ENCODE measurements at regions not wholly inside any gene's neighbourhood (a gene's known extent, or its start where the extent isn't known, plus 50 kb on each side); places are given as distances from the start of the nearest gene placed in this dataset.
"Not testable (repeated sequence)": the region's sequence is repeated elsewhere in the genome, so short reads cannot be mapped to it uniquely, and the experiment has no call there.

DNA sequence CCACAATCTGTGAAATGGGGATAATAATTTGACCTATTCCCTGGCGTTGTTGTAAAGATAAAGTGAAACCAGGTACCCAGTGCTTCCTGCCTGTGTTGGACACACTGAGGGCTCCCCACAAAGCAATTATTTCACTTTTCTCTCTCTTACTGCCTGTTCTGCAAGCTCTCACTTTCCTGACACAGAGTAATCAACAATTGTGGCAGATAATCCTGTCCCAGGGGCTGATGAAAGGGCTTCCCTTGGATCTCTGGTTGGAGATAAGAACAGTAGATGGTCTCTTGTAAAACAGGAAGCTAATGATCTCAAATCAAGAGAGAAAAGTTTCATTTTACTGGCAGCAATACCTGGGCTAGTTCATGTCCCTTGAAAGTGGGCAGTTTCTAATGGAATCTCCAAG lies 190.4 kb upstream of the EPHA4 start:
- no peak for DNase-seq (ENCODE audit: low spot score)

GRCh38 chr2:221761260-221761659 lies 189.2 kb upstream of the EPHA4 start:
- no peak for DNase-seq (ENCODE audit: low spot score)

GRCh38 chr2:221758076-221758475 lies 186.0 kb upstream of the EPHA4 start:
- no peak for DNase-seq (ENCODE audit: low spot score)

GRCh38 chr2:221753401-221753800 lies 181.3 kb upstream of the EPHA4 start:
- DNase-seq (ENCODE audit: low spot score) = no peak

DNA sequence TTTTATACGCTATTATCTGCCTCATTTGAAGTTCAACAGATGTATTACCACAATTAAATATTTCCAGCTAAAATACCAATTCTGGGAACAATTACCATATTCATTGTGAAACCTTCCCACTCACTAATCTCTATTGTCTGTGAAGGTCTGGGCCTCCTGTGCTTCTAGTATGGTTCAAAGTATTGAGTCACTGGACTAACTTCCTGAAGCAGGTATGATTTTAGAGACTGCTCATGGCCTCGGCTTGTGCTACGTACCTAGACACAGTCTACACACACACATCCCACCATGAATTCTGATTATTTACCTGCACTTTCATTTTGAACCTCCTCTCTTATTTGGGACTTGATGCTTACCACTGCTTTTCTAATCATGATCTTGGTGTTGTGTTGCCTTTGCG lies 180.7 kb upstream of the EPHA4 start:
- DNase-seq (ENCODE audit: low spot score) = no peak

DNA sequence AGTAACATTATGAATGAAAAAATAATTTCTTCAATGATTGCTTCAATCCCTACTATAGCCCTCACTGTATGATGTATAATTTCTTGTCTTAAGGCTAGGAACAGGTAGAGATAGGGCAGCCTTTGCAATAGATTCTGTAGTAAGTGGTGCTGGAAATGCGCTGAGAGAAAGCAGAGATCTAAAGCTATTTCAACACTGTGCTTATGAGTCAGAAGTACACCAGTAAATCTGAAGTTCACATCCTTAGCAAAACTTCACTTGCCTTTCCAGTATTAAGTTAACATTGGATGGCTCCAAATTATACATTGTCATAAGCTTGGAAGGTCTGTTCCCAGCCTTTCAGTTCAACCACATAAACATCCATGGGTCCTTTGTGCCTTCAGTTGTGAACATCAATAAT lies 178.2 kb upstream of the EPHA4 start:
- no peak for DNase-seq (ENCODE audit: low spot score)

- no peak for DNase-seq (ENCODE audit: low spot score)
Observed at GRCh38 chr2:221747289-221747972, 175.3 kb upstream of the EPHA4 start.

DNA sequence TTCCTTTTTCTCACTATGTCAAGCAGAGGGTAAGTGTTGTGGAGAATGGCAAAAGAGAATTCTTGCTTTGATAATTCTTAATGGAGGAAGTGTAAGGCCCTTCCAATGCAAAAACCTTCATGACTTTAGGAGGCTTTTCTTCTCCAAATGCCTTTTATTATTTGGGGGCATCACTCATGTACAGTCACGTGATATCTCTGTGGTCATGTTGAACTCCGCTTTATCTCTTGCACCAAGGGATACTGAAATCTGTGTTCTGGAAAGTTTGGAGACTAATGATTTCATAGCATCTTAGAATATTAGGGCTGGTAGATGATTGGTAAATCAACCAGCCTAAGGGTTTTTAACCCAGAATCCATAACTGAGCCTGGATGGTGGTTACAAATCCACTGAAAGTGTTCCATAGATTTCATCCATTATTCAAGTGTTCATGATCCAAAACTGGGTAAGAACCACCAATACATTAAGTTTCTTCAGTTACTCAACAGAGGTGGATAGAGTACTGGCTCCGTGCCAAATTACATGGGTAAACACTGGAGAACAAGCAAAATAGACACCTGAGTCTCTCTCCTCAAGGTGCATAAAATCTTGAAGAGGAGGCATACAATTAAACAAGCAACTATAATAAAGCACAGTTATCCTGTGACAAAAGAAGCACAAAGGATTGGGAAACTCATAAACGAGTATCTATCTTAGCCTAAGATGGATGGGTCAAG lies 169.6 kb upstream of the EPHA4 start:
- no peak for DNase-seq (ENCODE audit: low spot score)

DNA sequence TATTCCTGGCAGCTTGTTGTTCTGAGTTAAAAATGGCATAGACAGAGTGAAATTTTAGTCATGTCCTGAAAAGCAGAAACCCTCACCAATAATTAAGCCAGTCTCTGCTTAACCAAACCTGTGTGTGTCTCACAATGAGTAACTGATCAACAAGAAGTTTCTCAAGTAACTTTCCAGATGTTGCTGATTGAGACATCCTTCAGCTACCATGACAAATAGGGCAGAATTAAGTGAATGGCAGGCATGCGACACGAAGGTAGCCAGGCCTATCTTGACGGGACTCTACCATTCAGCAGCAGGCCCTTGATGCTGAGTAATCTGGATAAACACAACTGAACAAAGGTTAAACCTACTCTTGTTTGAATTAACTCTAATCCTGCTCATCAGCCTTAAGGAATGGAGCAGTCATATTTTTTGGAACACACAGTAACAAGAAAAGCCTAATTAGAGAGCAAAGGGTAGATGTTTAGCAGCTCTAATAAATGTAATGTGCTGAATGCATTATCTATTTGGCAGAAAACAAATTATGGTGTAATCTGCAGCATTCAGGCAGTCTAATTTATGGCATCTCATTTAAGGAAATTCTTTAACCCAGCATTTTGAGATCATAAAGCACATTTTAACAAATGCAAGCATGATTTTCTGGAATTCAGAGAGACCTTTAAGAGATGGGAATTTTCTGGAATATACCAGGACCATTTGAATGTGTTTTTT lies 159.5 kb upstream of the EPHA4 start:
- DNase-seq (ENCODE audit: low spot score) = no peak

DNA sequence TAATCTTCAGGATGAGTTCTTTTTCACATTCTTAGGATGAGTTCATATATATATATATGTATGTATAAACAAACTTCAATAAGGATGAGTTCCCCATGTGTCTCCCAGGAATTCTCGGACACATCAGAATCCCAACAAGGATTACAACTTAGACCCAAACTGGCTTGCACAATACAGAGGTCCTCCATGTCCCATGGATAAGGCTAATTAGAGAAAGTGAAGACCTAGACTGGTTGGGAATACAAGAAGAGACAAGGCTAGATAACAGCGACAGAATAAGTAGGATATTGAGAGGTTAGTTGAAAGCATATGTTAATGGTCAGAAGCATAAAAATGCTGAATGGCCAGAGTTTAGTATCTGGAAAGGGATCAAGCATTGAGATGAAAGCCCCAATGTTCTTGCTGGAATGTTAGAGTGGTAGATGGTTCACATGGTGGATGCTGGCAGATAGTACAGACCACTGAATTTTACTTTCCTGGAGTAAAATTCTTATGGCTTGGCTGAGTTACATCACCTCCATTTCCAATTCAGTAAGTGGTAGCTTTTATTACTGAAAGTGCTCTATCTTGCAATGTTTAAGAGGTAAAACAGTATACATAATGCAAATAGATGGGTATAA lies 154.9 kb upstream of the EPHA4 start:
- no peak for DNase-seq (ENCODE audit: low spot score)

DNA sequence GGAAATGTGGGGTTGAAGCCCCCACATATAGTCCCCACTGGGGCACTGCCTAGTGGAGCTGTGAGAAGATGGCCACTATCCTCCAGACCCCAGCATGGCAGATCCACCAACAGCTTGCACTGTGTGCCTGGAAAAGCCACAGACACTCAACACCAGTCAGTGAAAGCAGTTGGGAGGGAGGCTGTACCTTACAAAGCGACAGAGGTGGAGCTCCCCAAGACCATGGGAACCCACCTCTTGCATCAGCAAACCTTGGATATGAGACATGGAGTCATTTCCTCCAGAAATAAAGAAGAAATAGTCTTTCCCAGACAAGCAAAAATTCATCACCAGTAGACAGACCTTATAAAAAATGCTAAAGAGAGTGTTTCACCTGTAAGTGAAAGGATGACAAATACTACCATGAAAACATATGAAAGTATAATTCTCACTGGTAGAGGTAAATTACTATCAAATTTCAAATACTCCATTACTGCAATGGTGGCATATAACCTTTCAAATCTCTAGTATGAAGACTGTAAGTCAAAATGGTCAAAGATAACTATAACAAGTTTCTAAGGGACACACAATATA lies 152.6 kb upstream of the EPHA4 start:
- DNase-seq (ENCODE audit: low spot score) = no peak

GRCh38 chr2:221724117-221724516 lies 152.0 kb upstream of the EPHA4 start:
- DNase-seq (ENCODE audit: low spot score) = not testable (repeated sequence)

DNA sequence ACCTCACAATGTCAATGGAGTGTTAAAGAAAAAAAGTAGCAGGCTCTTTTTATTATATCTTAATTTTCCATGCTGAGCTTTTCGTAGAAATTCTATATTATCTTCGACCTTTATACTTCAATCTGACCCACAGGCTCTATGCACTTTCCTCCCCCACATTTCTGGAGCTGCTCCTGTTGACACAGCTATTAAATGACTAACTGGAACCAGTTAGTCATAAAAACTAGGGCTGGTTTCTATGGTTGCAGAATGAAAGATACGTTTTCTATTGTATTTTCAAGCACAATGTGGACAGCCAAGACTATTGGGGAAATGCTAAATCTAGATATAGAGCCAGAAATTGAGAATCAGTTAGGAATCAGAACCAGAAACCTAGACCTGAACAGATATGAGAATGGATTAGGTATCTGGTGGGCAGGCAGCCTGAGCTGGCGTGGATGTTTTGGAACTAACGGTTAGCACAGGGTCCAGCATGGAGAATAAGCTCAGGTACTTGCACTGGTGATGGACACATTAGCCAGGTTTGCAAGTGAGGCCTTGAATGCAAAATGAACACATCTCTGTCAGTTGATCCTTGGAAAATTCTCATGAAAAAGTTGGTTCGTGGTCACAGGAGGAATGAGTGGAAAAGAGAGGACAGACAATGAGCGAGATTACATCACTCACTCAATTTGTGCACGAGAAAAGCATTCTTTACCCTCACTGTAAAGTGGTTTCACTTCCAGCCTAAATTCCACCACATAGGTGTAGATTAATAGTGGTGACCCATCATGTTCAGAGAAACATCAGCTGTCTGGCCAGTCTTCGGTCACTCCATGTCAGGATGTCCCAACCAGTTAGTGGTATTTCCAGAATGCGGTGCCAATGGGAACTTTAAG lies 144.6 kb upstream of the EPHA4 start:
- no peak for DNase-seq (ENCODE audit: low spot score)

- no peak for DNase-seq (ENCODE audit: low spot score)
Observed at GRCh38 chr2:221715523-221716247, 143.6 kb upstream of the EPHA4 start.

- DNase-seq (ENCODE audit: low spot score) = no peak
Observed at GRCh38 chr2:221710744-221711143, 138.6 kb upstream of the EPHA4 start.

DNA sequence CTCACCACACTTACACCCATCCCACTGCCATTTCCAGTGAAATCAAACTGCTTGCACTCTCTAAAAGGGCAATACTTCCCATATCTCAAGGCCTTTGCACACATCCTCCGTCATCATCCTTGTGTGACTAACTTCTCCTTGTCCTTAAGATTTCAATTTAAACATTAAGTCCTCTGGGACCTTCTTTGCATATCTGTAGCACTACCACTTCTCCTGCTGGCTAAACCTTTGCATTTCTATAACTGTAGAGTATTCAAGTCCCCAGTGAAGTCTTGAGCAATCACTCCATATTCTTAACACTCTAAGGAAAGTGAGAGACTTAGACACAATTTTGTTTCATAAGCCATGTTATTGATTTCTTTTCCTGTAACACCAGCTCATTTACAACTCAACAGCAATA lies 136.8 kb upstream of the EPHA4 start:
- no peak for DNase-seq (ENCODE audit: low spot score)

GRCh38 chr2:221705185-221705877 lies 133.2 kb upstream of the EPHA4 start:
- no peak for DNase-seq (ENCODE audit: low spot score)

DNA sequence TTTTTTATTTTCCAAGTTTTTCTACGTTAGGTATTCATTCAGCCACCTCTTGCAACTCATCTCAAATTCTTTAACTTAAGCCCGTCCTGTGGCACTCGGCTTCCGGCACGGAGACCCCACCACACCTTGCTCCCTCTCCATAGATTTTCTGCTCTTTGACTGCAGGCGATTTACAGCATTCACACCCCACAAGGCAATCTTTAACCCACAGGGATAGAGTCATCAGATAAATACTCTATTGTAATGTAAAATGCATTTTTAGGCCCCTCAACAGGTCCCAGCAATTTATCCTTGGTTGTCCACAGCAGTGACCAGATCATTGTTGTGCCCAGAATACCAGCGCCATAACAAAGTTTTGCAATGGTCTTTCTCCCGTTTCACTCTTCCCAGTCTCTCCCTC lies 132.3 kb upstream of the EPHA4 start:
- DNase-seq (ENCODE audit: low spot score) = no peak

DNA sequence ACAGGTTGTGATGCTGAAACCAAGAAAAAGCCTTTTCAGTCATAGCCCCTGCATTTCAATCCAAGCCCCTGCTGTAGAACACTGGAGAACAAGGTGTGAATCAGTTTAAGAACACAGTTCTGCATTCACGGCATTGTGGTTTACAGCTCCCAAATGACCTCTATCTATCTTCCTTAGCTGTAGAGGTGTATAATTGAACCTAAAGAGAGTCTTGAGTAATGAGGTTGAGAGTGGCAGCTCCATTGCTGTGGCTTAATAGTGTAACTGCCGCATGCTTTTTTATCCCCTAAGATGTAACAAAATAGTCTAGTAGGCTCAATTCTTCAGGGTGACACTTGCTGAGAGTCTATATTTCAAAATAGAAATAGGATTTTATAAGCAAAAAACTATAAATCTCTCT lies 121.3 kb upstream of the EPHA4 start:
- no peak for DNase-seq (ENCODE audit: low spot score)

GRCh38 chr2:221691571-221691970 lies 119.5 kb upstream of the EPHA4 start:
- no peak for DNase-seq (ENCODE audit: low spot score)

Measured in HuH-7.5 (cell line).